ENCODE measurements at regions not wholly inside any gene's neighbourhood (a gene's known extent, or its start where the extent isn't known, plus 50 kb on each side); places are given as distances from the start of the nearest gene placed in this dataset.

DNA sequence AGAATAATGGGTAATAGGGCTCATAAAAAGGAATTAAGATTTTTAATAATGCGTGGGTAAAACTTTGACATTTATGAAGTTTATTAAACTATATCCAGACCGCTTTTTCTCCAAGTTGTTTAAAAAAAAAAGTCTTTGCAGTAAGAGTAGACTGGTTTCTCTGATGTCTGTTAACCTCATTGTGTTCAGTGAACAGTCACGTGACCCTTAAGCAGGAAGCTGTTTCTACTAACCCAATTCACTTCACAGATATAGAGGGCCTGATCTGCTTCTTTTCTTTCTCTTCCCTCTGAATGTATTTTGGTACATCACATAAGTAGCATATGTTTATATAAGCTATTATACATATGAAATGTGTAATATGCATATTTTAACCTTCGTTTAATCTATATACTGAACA lies 1011.3 kb upstream of the CELF4 start:
- TF ChIP-seq POLR2AphosphoS5 (IDR thresholded peaks at IDR 0.05), result no peak
- TF ChIP-seq, protein P1, sequence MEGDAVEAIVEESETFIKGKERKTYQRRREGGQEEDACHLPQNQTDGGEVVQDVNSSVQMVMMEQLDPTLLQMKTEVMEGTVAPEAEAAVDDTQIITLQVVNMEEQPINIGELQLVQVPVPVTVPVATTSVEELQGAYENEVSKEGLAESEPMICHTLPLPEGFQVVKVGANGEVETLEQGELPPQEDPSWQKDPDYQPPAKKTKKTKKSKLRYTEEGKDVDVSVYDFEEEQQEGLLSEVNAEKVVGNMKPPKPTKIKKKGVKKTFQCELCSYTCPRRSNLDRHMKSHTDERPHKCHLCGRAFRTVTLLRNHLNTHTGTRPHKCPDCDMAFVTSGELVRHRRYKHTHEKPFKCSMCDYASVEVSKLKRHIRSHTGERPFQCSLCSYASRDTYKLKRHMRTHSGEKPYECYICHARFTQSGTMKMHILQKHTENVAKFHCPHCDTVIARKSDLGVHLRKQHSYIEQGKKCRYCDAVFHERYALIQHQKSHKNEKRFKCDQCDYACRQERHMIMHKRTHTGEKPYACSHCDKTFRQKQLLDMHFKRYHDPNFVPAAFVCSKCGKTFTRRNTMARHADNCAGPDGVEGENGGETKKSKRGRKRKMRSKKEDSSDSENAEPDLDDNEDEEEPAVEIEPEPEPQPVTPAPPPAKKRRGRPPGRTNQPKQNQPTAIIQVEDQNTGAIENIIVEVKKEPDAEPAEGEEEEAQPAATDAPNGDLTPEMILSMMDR (IDR thresholded peaks at IDR 0.05), result no peak
